Activated naive CD8-positive, alpha-beta T cell treated with anti-CD3 and anti-CD28 coated beads, Interleukin-2, amount 10 ng/mL, durations not matched to agents 7 days and 5 days (primary cell): ENCODE measurements at regions not wholly inside any gene's neighbourhood (a gene's known extent, or its start where the extent isn't known, plus 50 kb on each side); places are given as distances from the start of the nearest gene placed in this dataset.

Experiments
- ATAC-seq: fragments of 150-1000 bp; cut with Tn5 transposase; one replicate; pipeline ENCODE4 v1.10.0; 2021; ENCODE audit warnings: low read depth, moderate library complexity
- POLR2A ChIA-PET: fragments of 350-600 bp; sonication (Branson Sonifier 250); formaldehyde crosslinking; loops from one replicate; lab custom pipeline; 2021; ENCODE audit warnings: antibody characterized with exemption; lab: Charles Lee
- DNase-seq: peaks from one replicate; pipeline ENCODE4 v3.0.0; 2021
- H3K27ac Mint-ChIP-seq: one replicate; pipeline ENCODE4 v1.8.0; 2022; ENCODE audit warnings: mild to moderate bottlenecking, mixed read lengths
- H3K27me3 Mint-ChIP-seq: one replicate; pipeline ENCODE4 v1.8.0; 2022; ENCODE audit warnings: mild to moderate bottlenecking, moderate library complexity, mixed read lengths
- H3K36me3 Mint-ChIP-seq: one replicate; pipeline ENCODE4 v1.8.0; 2021; ENCODE audit warnings: mild to moderate bottlenecking, mixed read lengths
- H3K4me1 Mint-ChIP-seq: one replicate; pipeline ENCODE4 v1.8.0; 2021; ENCODE audit warnings: mixed read lengths
- H3K4me3 Mint-ChIP-seq: one replicate; pipeline ENCODE4 v1.8.0; 2022; ENCODE audit warnings: mild to moderate bottlenecking, moderate library complexity, mixed read lengths
- H3K9me3 Mint-ChIP-seq: one replicate; pipeline ENCODE4 v1.8.0; 2021; ENCODE audit warnings: mixed read lengths

- Mint-ChIP-seq H3K36me3 (no peaks in the 10 kb centered on the region), H3K4me1 (no peaks in the 10 kb centered on the region)
- no peak for ATAC-seq
Observed at GRCh38 chr4:13316354-13316753, 167.8 kb downstream of the RAB28 start.

GRCh38 chr4:13313856-13314255, 170.3 kb downstream of the RAB28 start:
- Mint-ChIP-seq H3K9me3 (no peaks in the 10 kb centered on the region), H3K27me3 (no peaks in the 10 kb centered on the region), H3K4me3 (no peak overlapping the region), H3K27ac (no peak overlapping the region), H3K36me3 (no peaks in the 10 kb centered on the region), H3K4me1 (no peaks in the 10 kb centered on the region)
- no peak for ATAC-seq
- POLR2A ChIA-PET, result no interaction called here
- no peak for DNase-seq

More at GRCh38 chr4:13316354-13316753, 167.8 kb downstream of the RAB28 start:
- POLR2A ChIA-PET, result no interaction called here
- Mint-ChIP-seq H3K9me3 (peaks cover 3% of the 10 kb centered on the region), H3K27ac (no peak overlapping the region), H3K27me3 (no peaks in the 10 kb centered on the region), H3K4me3 (no peak overlapping the region)
- DNase-seq, result no peak

- Mint-ChIP-seq H3K4me3 (no peak overlapping the region), H3K4me1 (no peaks in the 10 kb centered on the region), H3K27me3 (no peaks in the 10 kb centered on the region), H3K27ac (no peak overlapping the region), H3K9me3 (no peaks in the 10 kb centered on the region), H3K36me3 (no peaks in the 10 kb centered on the region)
- DNase-seq, result no peak
- no peak for ATAC-seq
- POLR2A ChIA-PET, result no interaction called here
Observed at GRCh38 chr4:13312264-13312663, 171.9 kb downstream of the RAB28 start.

GRCh38 chr4:13309751-13310150, 174.4 kb downstream of the RAB28 start:
- no peak for ATAC-seq
- Mint-ChIP-seq H3K4me1 (no peaks in the 10 kb centered on the region), H3K27me3 (no peaks in the 10 kb centered on the region), H3K9me3 (no peaks in the 10 kb centered on the region), H3K27ac (no peak overlapping the region), H3K4me3 (no peak overlapping the region), H3K36me3 (no peaks in the 10 kb centered on the region)
- no peak for DNase-seq
- POLR2A ChIA-PET, result no interaction called here

GRCh38 chr4:13306356-13306755, 177.8 kb downstream of the RAB28 start:
- Mint-ChIP-seq H3K27ac (no peak overlapping the region), H3K36me3 (no peaks in the 10 kb centered on the region), H3K4me3 (no peak overlapping the region), H3K9me3 (no peaks in the 10 kb centered on the region), H3K27me3 (no peaks in the 10 kb centered on the region), H3K4me1 (no peaks in the 10 kb centered on the region)
- ATAC-seq (no peak), DNase-seq (no peak)
- POLR2A ChIA-PET, result no interaction called here

- Mint-ChIP-seq H3K36me3 (no peaks in the 10 kb centered on the region), H3K9me3 (peaks cover 9% of the 10 kb centered on the region), H3K27me3 (no peaks in the 10 kb centered on the region)
Observed at GRCh38 chr4:13302876-13303275, 181.3 kb downstream of the RAB28 start.

GRCh38 chr4:13299343-13299742, 184.8 kb downstream of the RAB28 start:
- no peaks in the 10 kb centered on the region for H3K4me1 Mint-ChIP-seq
- POLR2A ChIA-PET, result no interaction called here
- DNase-seq (no peak), ATAC-seq (no peak)
- H3K27ac Mint-ChIP-seq, result no peak overlapping the region
- H3K9me3 Mint-ChIP-seq, result peaks cover 11% of the 10 kb centered on the region
- H3K4me3 Mint-ChIP-seq, result no peak overlapping the region
- H3K36me3 Mint-ChIP-seq, result peaks cover 2% of the 10 kb centered on the region
- H3K27me3 Mint-ChIP-seq, result no peaks in the 10 kb centered on the region

More at GRCh38 chr4:13302876-13303275, 181.3 kb downstream of the RAB28 start:
- DNase-seq, result no peak
- Mint-ChIP-seq H3K4me1 (no peaks in the 10 kb centered on the region), H3K4me3 (no peak overlapping the region), H3K27ac (no peak overlapping the region)
- no peak for ATAC-seq
- POLR2A ChIA-PET, result no interaction called here

GRCh38 chr4:13298655-13299054, 185.5 kb downstream of the RAB28 start:
- no peaks in the 10 kb centered on the region for H3K27me3 Mint-ChIP-seq
- ATAC-seq, result no peak
- no peak overlapping the region for H3K27ac Mint-ChIP-seq
- no peak for DNase-seq
- no peaks in the 10 kb centered on the region for H3K4me1 Mint-ChIP-seq
- POLR2A ChIA-PET, result no interaction called here
- no peak overlapping the region for H3K4me3 Mint-ChIP-seq
- peaks cover 11% of the 10 kb centered on the region for H3K9me3 Mint-ChIP-seq
- H3K36me3 Mint-ChIP-seq, result peaks cover 2% of the 10 kb centered on the region

- no peak for ATAC-seq
- peaks cover 12% of the 10 kb centered on the region for H3K9me3 Mint-ChIP-seq
- peaks cover 2% of the 10 kb centered on the region for H3K36me3 Mint-ChIP-seq
- no peaks in the 10 kb centered on the region for H3K27me3 Mint-ChIP-seq
- no peak overlapping the region for H3K27ac Mint-ChIP-seq
- H3K4me1 Mint-ChIP-seq, result no peaks in the 10 kb centered on the region
- DNase-seq, result no peak
- POLR2A ChIA-PET, result interaction anchor here (0.7 kb wide), 1 partner anchor 727 kb away, joined by 5 read pairs; no protein-coding TSS in a partner anchor
- no peak overlapping the region for H3K4me3 Mint-ChIP-seq
Observed at GRCh38 chr4:13296986-13297385, 187.2 kb downstream of the RAB28 start.

- POLR2A ChIA-PET, result no interaction called here
- Mint-ChIP-seq H3K27me3 (no peaks in the 10 kb centered on the region), H3K4me3 (no peak overlapping the region), H3K27ac (no peak overlapping the region), H3K36me3 (peaks cover 2% of the 10 kb centered on the region), H3K4me1 (no peaks in the 10 kb centered on the region), H3K9me3 (peaks cover 7% of the 10 kb centered on the region)
- no peak for DNase-seq
- no peak for ATAC-seq
Observed at GRCh38 chr4:13294961-13295605, 189.1 kb downstream of the RAB28 start.

- Mint-ChIP-seq H3K36me3 (no peaks in the 10 kb centered on the region), H3K4me1 (no peaks in the 10 kb centered on the region), H3K27me3 (no peaks in the 10 kb centered on the region), H3K4me3 (no peak overlapping the region), H3K27ac (no peak overlapping the region), H3K9me3 (peaks cover 11% of the 10 kb centered on the region)
- DNase-seq (no peak), ATAC-seq (no peak)
- POLR2A ChIA-PET, result no interaction called here
Observed at GRCh38 chr4:13292372-13292771, 191.8 kb downstream of the RAB28 start.

GRCh38 chr4:13289391-13289790, 194.7 kb downstream of the RAB28 start:
- POLR2A ChIA-PET, result no interaction called here
- no peak overlapping the region for H3K27ac Mint-ChIP-seq
- peaks cover 18% of the 10 kb centered on the region for H3K9me3 Mint-ChIP-seq
- DNase-seq, result no peak
- H3K27me3 Mint-ChIP-seq, result no peaks in the 10 kb centered on the region
- H3K36me3 Mint-ChIP-seq, result no peaks in the 10 kb centered on the region
- H3K4me3 Mint-ChIP-seq, result no peak overlapping the region
- H3K4me1 Mint-ChIP-seq, result no peaks in the 10 kb centered on the region
- no peak for ATAC-seq

GRCh38 chr4:13285336-13285735, 198.8 kb downstream of the RAB28 start:
- Mint-ChIP-seq H3K27me3 (no peaks in the 10 kb centered on the region), H3K36me3 (no peaks in the 10 kb centered on the region), H3K4me3 (no peak overlapping the region), H3K9me3 (peaks cover 18% of the 10 kb centered on the region), H3K4me1 (no peaks in the 10 kb centered on the region), H3K27ac (no peak overlapping the region)
- no peak for ATAC-seq
- no peak for DNase-seq
- POLR2A ChIA-PET, result no interaction called here

GRCh38 chr4:13284932-13285331, 199.2 kb downstream of the RAB28 start:
- Mint-ChIP-seq H3K9me3 (peaks cover 18% of the 10 kb centered on the region), H3K36me3 (no peaks in the 10 kb centered on the region), H3K4me3 (no peak overlapping the region), H3K27me3 (no peaks in the 10 kb centered on the region), H3K27ac (no peak overlapping the region), H3K4me1 (no peaks in the 10 kb centered on the region)
- POLR2A ChIA-PET, result no interaction called here
- ATAC-seq, result no peak
- no peak for DNase-seq
